OCI-LY1 (cell line): ENCODE measurements at regions not wholly inside any gene's neighbourhood (a gene's known extent, or its start where the extent isn't known, plus 50 kb on each side); places are given as distances from the start of the nearest gene placed in this dataset.

Experiments
- CTCF ChIP-seq: fragments of 200-600 bp; sonication (generic), shearing (Covaris generic); IDR thresholded peaks from 2 replicates; pipeline ENCODE4 v1.5.1; 2017; ENCODE audit warnings: mild to moderate bottlenecking, antibody characterized with exemption, low read length, moderate library complexity, mixed read lengths
- EZH2 ChIP-seq: fragments of 200-600 bp; sonication (generic), shearing (Covaris generic); IDR thresholded peaks from 2 replicates; pipeline ENCODE4 v1.8.0; 2017; ENCODE audit warnings: borderline replicate concordance, mixed run types, mild to moderate bottlenecking, antibody characterized with exemption, low read length, moderate library complexity, mixed read lengths

GRCh38 chr2:182554950-182555349 is 128.1 kb upstream of the PDE1A start:
- TF ChIP-seq CTCF (no peak), EZH2 (no peak)
